Stomach (tissue), 8 donors: ENCODE measurements at regions not wholly inside any gene's neighbourhood (a gene's known extent, or its start where the extent isn't known, plus 50 kb on each side); places are given as distances from the start of the nearest gene placed in this dataset.

Experiments used
- DNase-seq, 2 donors: peaks; one replicate each; pipeline versions ENCODE4 v3.0.0 to v3.0.0-alpha.2; 2013 to 2019
- H3K27ac ChIP-seq, 5 donors: fragments of 200-600 bp in 4 of 5; sonication (generic) in 4 of 5; one replicate each; pipeline ENCODE4 v1.5.1; 2013 to 2019; ENCODE audit warnings: mild to moderate bottlenecking in 1 of 5, moderate library complexity in 1 of 5
- H3K27me3 ChIP-seq, 3 donors: fragments of 200-600 bp; sonication (generic); one replicate each; pipeline ENCODE4 v1.5.1; 2017 to 2019; ENCODE audit warnings: mixed run types in 1 of 3
- H3K36me3 ChIP-seq, 4 donors: fragments of 200-600 bp; sonication (generic); 1 replicate in 3 of 4; 2 replicates in 1 of 4; pipeline ENCODE4 v1.5.1; 2016 to 2019
- H3K4me1 ChIP-seq, 4 donors: fragments of 200-600 bp; sonication (generic); one replicate each; pipeline ENCODE4 v1.5.1; 2016 to 2019
- H3K4me3 ChIP-seq, 4 donors: fragments of 200-600 bp; sonication (generic) in 3 of 4; one replicate each; pipeline ENCODE4 v1.5.1; 2016 to 2019; ENCODE audit warnings: mild to moderate bottlenecking in 1 of 4
- H3K9me3 ChIP-seq, 4 donors: fragments of 200-600 bp; sonication (generic); one replicate each; pipeline ENCODE4 v1.5.1; 2016 to 2019
- CTCF ChIP-seq, 7 experiments: fragments of 450-650 bp in 4 of 7; fragments of 200-600 bp in 3 of 7; sonication (generic) in 3 of 7; IDR thresholded peaks; one replicate each; pipeline ENCODE4 v1.5.1; 2016 to 2019; ENCODE audit warnings: antibody characterized with exemption in 7 of 7, control low read depth in 2 of 7, mild to moderate bottlenecking in 1 of 7
- EP300 ChIP-seq: sonication (generic); formaldehyde crosslinking; IDR thresholded peaks from one replicate; pipeline ENCODE4 v1.6.1; 2017; ENCODE audit warnings: antibody characterized with exemption
- POLR2A ChIP-seq, 4 donors: fragments of 450-650 bp; IDR thresholded peaks; one replicate each; pipeline ENCODE4 v1.6.1; 2016; ENCODE audit warnings: antibody characterized with exemption in 4 of 4, control low read depth in 2 of 4, mild to moderate bottlenecking in 1 of 4, moderate library complexity in 1 of 4
- POLR2AphosphoS5 ChIP-seq, 3 donors: sonication (generic); formaldehyde crosslinking; IDR thresholded peaks; one replicate each; pipeline ENCODE4 v1.6.1; 2016; ENCODE audit warnings: antibody characterized with exemption in 3 of 3
- WGBS, 5 donors: extraction: QIAGEN DNeasy Blood & Tissue Kit in 3 of 5; methylation state at CpG; one replicate each; pipeline versions ENCODE4 v1.1.5 to v1.1.7; 2013 to 2018; 5-methylcytosine and 5-hydroxymethylcytosine counted together
- intact Hi-C: fragments of 100-400 bp; cut with DNase I; formaldehyde crosslinking; loops from one replicate; pipeline ENCODE4 v1.15.1; 2023; ENCODE audit warnings: low total_unique reads
- donor health status: healthy with polysubstance abuse.
- donor health status: Bipolar disorder and iron deficiency.
- donor health status: healthy.

- intact Hi-C loops = no loop called here
- Histone ChIP-seq H3K36me3 (no peaks in the 10 kb centered on the region), H3K4me3 (no peak overlapping the region), H3K9me3 (no peaks in the 10 kb centered on the region), H3K27me3 (no peaks in the 10 kb centered on the region), H3K27ac (no peak overlapping the region), H3K4me1 (no peaks in the 10 kb centered on the region)
- TF ChIP-seq CTCF (IDR thresholded peaks at IDR 0.05) = no peak
- TF ChIP-seq POLR2A (IDR thresholded peaks at IDR 0.05) = no peak
- TF ChIP-seq EP300 = no peak
- no peak for TF ChIP-seq POLR2AphosphoS5 (IDR thresholded peaks at IDR 0.05)
- WGBS, 5 donors = 70 to 84% (median 77%) methylated on average over 6 of the region's 6 CpGs
- DNase-seq = no peak
These were observed 1010.8 kb downstream of the FLRT2 start for GRCh38 chr14:86540636-86541247.

DNA sequence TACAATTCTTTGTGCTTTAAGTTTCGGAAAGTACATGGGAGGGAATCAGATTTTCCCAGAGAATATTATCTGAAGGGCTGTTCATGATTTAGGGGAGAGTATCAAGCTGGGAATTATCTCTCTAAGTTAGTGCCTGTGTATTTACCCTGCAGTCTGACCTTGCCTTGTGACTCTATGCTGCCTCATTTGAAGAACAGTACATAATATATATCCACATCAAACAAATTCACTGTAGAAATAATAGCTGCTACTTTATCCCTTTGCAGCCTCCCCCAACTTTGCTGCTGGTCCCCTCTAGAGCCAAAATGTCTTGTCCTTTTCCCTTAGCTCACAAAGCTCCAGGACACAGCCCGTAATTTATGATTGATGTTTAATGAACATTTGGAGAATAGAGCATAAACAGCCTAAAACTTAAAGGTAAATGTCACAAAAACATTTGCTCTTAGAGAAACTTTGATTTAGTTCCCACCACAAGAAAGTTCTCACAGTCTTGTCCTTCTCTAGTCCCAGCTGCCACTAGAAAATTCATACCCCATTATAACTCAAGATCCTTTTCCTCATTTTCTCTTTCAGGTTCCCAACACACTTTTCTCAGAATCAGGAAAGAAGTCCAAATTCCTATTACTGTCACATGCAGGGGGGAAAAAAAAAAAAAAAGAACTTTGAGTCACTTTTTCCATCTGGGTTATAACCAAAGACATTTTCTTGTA lies 1009.6 kb downstream of the FLRT2 start:
- DNase-seq = no peak
- Histone ChIP-seq H3K27me3 (no peaks in the 10 kb centered on the region), H3K36me3 (no peaks in the 10 kb centered on the region), H3K4me1 (no peaks in the 10 kb centered on the region), H3K9me3 (no peaks in the 10 kb centered on the region), H3K4me3 (no peak overlapping the region), H3K27ac (no peak overlapping the region)
- WGBS, 5 donors = 42 to 70% (median 56%) methylated on average over 2 of the region's 2 CpGs
- intact Hi-C loops = no loop called here
- no peak for TF ChIP-seq CTCF (IDR thresholded peaks at IDR 0.05)
- no peak for TF ChIP-seq POLR2AphosphoS5 (IDR thresholded peaks at IDR 0.05)
- TF ChIP-seq POLR2A (IDR thresholded peaks at IDR 0.05) = no peak

GRCh38 chr14:86533834-86534233 lies 1003.9 kb downstream of the FLRT2 start:
- Histone ChIP-seq H3K27me3 (no peaks in the 10 kb centered on the region), H3K36me3 (no peaks in the 10 kb centered on the region), H3K4me1 (no peaks in the 10 kb centered on the region), H3K9me3 (no peaks in the 10 kb centered on the region), H3K27ac (no peak overlapping the region), H3K4me3 (no peak overlapping the region)
- TF ChIP-seq POLR2A (IDR thresholded peaks at IDR 0.05) = no peak
- no peak for TF ChIP-seq EP300
- TF ChIP-seq CTCF (IDR thresholded peaks at IDR 0.05) = no peak
- no peak for TF ChIP-seq POLR2AphosphoS5 (IDR thresholded peaks at IDR 0.05)
- intact Hi-C loops = no loop called here
- WGBS, 5 donors = 82 to 91% (median 85%) methylated on average over 4 of the region's 4 CpGs
- DNase-seq = no peak

GRCh38 chr14:86532219-86532618 lies 1002.3 kb downstream of the FLRT2 start:
- peak in 1 of 2 donors; percentile 56 for DNase-seq

GRCh38 chr14:86530457-86530856 lies 1000.5 kb downstream of the FLRT2 start:
- Histone ChIP-seq H3K27ac (no peak overlapping the region), H3K9me3 (no peaks in the 10 kb centered on the region), H3K36me3 (no peaks in the 10 kb centered on the region), H3K4me3 (no peak overlapping the region), H3K27me3 (no peaks in the 10 kb centered on the region), H3K4me1 (no peaks in the 10 kb centered on the region)
- 94 to 96% (median 95%) methylated on average over 4 of the region's 4 CpGs for WGBS, 5 donors
- intact Hi-C loops = no loop called here
- TF ChIP-seq EP300 (no peak), POLR2A (IDR thresholded peaks at IDR 0.05) (no peak), CTCF (IDR thresholded peaks at IDR 0.05) (no peak), POLR2AphosphoS5 (IDR thresholded peaks at IDR 0.05) (no peak)
- DNase-seq = no peak

More at GRCh38 chr14:86532219-86532618, 1002.3 kb downstream of the FLRT2 start:
- Histone ChIP-seq H3K9me3 (no peaks in the 10 kb centered on the region), H3K4me3 (no peak overlapping the region), H3K27ac (no peak overlapping the region), H3K27me3 (no peaks in the 10 kb centered on the region), H3K36me3 (no peaks in the 10 kb centered on the region), H3K4me1 (no peaks in the 10 kb centered on the region)
- intact Hi-C loops = no loop called here
- TF ChIP-seq EP300 (no peak), POLR2AphosphoS5 (IDR thresholded peaks at IDR 0.05) (peak in 2 of 3 donors; percentile 45 to 51)
